SU-DHL-6 (cell line): ENCODE measurements at regions not wholly inside any gene's neighbourhood (a gene's known extent, or its start where the extent isn't known, plus 50 kb on each side); places are given as distances from the start of the nearest gene placed in this dataset.

Experiments used
- H2AFZ ChIP-seq: fragments of 200-600 bp; sonication (generic); 2 replicates; pipeline ENCODE4 v1.6.1; 2014; ENCODE audit warnings: low read depth, mild to moderate bottlenecking, moderate library complexity, mixed read lengths, antibody characterized with exemption, low read length; ENCODE audit not compliant: severe bottlenecking
- H3F3A ChIP-seq: fragments of 200-600 bp; shearing (Covaris generic); 2 replicates; pipeline ENCODE4 v1.6.0; 2016; ENCODE audit warnings: antibody characterized with exemption, mild to moderate bottlenecking; ENCODE audit not compliant: insufficient read depth
- H3K27ac ChIP-seq: fragments of 200-600 bp; sonication (generic); 2 replicates; pipeline ENCODE4 v1.5.1; 2016; ENCODE audit warnings: low read depth, mild to moderate bottlenecking, low read length, moderate library complexity, mixed read lengths
- H3K27me3 ChIP-seq: fragments of 200-600 bp; sonication (generic), shearing (Covaris generic); 2 replicates; pipeline ENCODE4 v1.6.0; 2014; ENCODE audit warnings: mild to moderate bottlenecking, low read length
- H3K36me3 ChIP-seq: fragments of 200-600 bp; sonication (generic); 2 replicates; pipeline ENCODE4 v1.6.1; 2014; ENCODE audit warnings: mild to moderate bottlenecking, low read length, mixed read lengths
- H3K4me2 ChIP-seq: fragments of 300-600, 200-600 bp; shearing (Covaris generic), sonication (generic); 2 replicates; pipeline ENCODE4 v1.6.0; 2014; ENCODE audit warnings: low read length, low read depth, mild to moderate bottlenecking; ENCODE audit not compliant: poor library complexity, severe bottlenecking
- H3K4me3 ChIP-seq: fragments of 200-600 bp; sonication (generic); 2 replicates; pipeline ENCODE4 v1.5.1; 2014; ENCODE audit warnings: antibody characterized with exemption, low read length, mild to moderate bottlenecking, mixed read lengths; ENCODE audit not compliant: insufficient read depth, poor library complexity, severe bottlenecking
- H3K79me2 ChIP-seq: fragments of 200-600 bp; sonication (generic); 2 replicates; pipeline ENCODE4 v1.6.1; 2014; ENCODE audit warnings: mild to moderate bottlenecking, low read length, moderate library complexity; ENCODE audit not compliant: insufficient read depth
- H3K9ac ChIP-seq: fragments of 200-600 bp; sonication (generic); 2 replicates; pipeline ENCODE4 v1.7.0; 2014; ENCODE audit warnings: mild to moderate bottlenecking, low read length
- H3K9me2 ChIP-seq: fragments of 200-600 bp; sonication (generic); replicated peaks from 2 replicates; pipeline ENCODE4 v1.6.1; 2014; ENCODE audit warnings: low read length; ENCODE audit not compliant: insufficient read depth
- H3K9me3 ChIP-seq: fragments of 200-600 bp; sonication (generic); 2 replicates; pipeline ENCODE4 v1.6.1; 2014; ENCODE audit warnings: low read length, mixed read lengths; ENCODE audit not compliant: insufficient read depth
- H4K20me1 ChIP-seq: fragments of 200-600 bp; sonication (generic); 2 replicates; pipeline ENCODE4 v1.6.1; 2014; ENCODE audit warnings: low read depth, mild to moderate bottlenecking, antibody characterized with exemption, low read length, moderate library complexity, mixed read lengths
- EZH2phosphoT487 ChIP-seq: fragments of 200-600 bp; sonication (generic), shearing (Covaris generic); conservative IDR thresholded peaks from 2 replicates; pipeline ENCODE4 v1.6.1; 2018; ENCODE audit warnings: mild to moderate bottlenecking, antibody characterized with exemption, low read length, moderate library complexity, mixed read lengths
- TF ChIP-seq, protein P1 (sequence below): fragments of 200-600 bp; sonication (generic); IDR thresholded peaks from one replicate; pipeline ENCODE4 v1.5.1; 2017; ENCODE audit warnings: antibody characterized with exemption, mild to moderate bottlenecking, low read length, moderate library complexity; ENCODE audit not compliant: insufficient read depth, poor library complexity, severe bottlenecking

- Histone ChIP-seq H3K27me3 (no peaks in the 10 kb centered on the region), H2AFZ (no peak overlapping the region), H3K9me2 (no peaks in the 10 kb centered on the region), H3K27ac (no peak overlapping the region), H3K9me3 (no peaks in the 10 kb centered on the region), H4K20me1 (no peaks in the 10 kb centered on the region), H3F3A (no peaks in the 10 kb centered on the region), H3K4me2 (no peak overlapping the region), H3K9ac (no peak overlapping the region), H3K4me3 (no peak overlapping the region), H3K36me3 (no peaks in the 10 kb centered on the region), H3K79me2 (no peaks in the 10 kb centered on the region)
- TF ChIP-seq EZH2phosphoT487, result no peak
- TF ChIP-seq, protein P1, sequence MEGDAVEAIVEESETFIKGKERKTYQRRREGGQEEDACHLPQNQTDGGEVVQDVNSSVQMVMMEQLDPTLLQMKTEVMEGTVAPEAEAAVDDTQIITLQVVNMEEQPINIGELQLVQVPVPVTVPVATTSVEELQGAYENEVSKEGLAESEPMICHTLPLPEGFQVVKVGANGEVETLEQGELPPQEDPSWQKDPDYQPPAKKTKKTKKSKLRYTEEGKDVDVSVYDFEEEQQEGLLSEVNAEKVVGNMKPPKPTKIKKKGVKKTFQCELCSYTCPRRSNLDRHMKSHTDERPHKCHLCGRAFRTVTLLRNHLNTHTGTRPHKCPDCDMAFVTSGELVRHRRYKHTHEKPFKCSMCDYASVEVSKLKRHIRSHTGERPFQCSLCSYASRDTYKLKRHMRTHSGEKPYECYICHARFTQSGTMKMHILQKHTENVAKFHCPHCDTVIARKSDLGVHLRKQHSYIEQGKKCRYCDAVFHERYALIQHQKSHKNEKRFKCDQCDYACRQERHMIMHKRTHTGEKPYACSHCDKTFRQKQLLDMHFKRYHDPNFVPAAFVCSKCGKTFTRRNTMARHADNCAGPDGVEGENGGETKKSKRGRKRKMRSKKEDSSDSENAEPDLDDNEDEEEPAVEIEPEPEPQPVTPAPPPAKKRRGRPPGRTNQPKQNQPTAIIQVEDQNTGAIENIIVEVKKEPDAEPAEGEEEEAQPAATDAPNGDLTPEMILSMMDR, result peak; percentile 97
Observed at GRCh38 chr22:25362215-25362882, 142.9 kb downstream of the CRYBB2 start.

DNA sequence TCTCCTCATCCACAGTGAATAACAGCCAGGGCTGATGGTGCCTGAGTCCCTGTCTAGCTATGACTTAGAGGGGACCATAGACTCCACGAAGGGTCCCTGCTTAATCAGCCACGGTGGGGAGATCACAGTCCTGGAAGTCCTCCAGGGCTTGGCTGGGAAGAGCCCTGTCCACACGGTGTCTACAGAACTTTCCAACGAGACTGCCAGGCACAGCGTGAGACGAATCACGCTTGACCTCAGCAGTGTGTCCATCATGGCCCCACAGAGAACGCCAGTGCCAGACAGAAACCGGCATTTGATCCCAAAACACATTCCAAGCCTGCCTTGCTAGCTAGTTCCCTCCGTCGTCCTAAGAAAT lies 143.4 kb downstream of the CRYBB2 start:
- Histone ChIP-seq H3K27ac (no peak overlapping the region), H3K4me2 (no peak overlapping the region), H3K79me2 (no peaks in the 10 kb centered on the region), H3K27me3 (no peaks in the 10 kb centered on the region), H3K9me3 (no peaks in the 10 kb centered on the region), H3K9me2 (no peaks in the 10 kb centered on the region), H2AFZ (no peak overlapping the region), H3K9ac (no peak overlapping the region), H3K4me3 (no peak overlapping the region), H3F3A (no peaks in the 10 kb centered on the region), H4K20me1 (no peaks in the 10 kb centered on the region), H3K36me3 (no peaks in the 10 kb centered on the region)
- TF ChIP-seq, protein P1, result no peak
- no peak for TF ChIP-seq EZH2phosphoT487

- Histone ChIP-seq H3K9me3 (no peaks in the 10 kb centered on the region), H3K27me3 (no peaks in the 10 kb centered on the region), H3F3A (no peaks in the 10 kb centered on the region), H4K20me1 (no peaks in the 10 kb centered on the region), H2AFZ (no peak overlapping the region), H3K36me3 (no peaks in the 10 kb centered on the region), H3K4me2 (no peak overlapping the region), H3K9ac (no peak overlapping the region), H3K9me2 (no peaks in the 10 kb centered on the region), H3K4me3 (no peak overlapping the region), H3K27ac (no peak overlapping the region), H3K79me2 (no peaks in the 10 kb centered on the region)
- TF ChIP-seq, protein P1, result no peak
- no peak for TF ChIP-seq EZH2phosphoT487
Observed at GRCh38 chr22:25363474-25363873, 144.0 kb downstream of the CRYBB2 start.
